Stimulated activated CD8-positive, alpha-beta memory T cell treated with anti-CD3 and anti-CD28 coated beads, Interleukin-2, amount 100 ng/mL, for 48 hours (primary cell): ENCODE measurements at regions not wholly inside any gene's neighbourhood (a gene's known extent, or its start where the extent isn't known, plus 50 kb on each side); places are given as distances from the start of the nearest gene placed in this dataset.
"Not testable (repeated sequence)": the region's sequence is repeated elsewhere in the genome, so short reads cannot be mapped to it uniquely, and the experiment has no call there.

ENCODE experiments used
- DNase-seq, 2 donors: peaks; one replicate each; pipeline ENCODE4 v3.0.0-alpha.2; 2020; ENCODE audit warnings: low read depth in 2 of 2

- no peak for DNase-seq
Measured at GRCh38 chr2:38147333-38148121, 71.6 kb upstream of the CYP1B1 start.

GRCh38 chr2:38146907-38147307 lies 71.0 kb upstream of the CYP1B1 start:
- peak in 1 of 2 donors; percentile 3 for DNase-seq

GRCh38 chr2:38146275-38146906 lies 70.4 kb upstream of the CYP1B1 start:
- DNase-seq = peak; percentile 5 to 32

GRCh38 chr2:38145236-38145635 lies 69.3 kb upstream of the CYP1B1 start:
- DNase-seq = no peak

- no peak for DNase-seq
Measured at GRCh38 chr2:38142627-38143026, 66.7 kb upstream of the CYP1B1 start.

- DNase-seq = no peak
Measured at GRCh38 chr2:38141501-38141900, 65.5 kb upstream of the CYP1B1 start.

GRCh38 chr2:38138996-38139395 lies 63.0 kb upstream of the CYP1B1 start:
- DNase-seq = no peak

GRCh38 chr2:38138419-38138818 lies 62.5 kb upstream of the CYP1B1 start:
- DNase-seq = no peak

GRCh38 chr2:38137958-38138357 lies 62.0 kb upstream of the CYP1B1 start:
- DNase-seq = not testable (repeated sequence)

GRCh38 chr2:38131676-38132075 lies 55.7 kb upstream of the CYP1B1 start:
- no peak for DNase-seq

GRCh38 chr2:38130876-38131275 lies 54.9 kb upstream of the CYP1B1 start:
- no peak for DNase-seq

- DNase-seq = no peak
Measured at GRCh38 chr2:38129987-38130386, 54.0 kb upstream of the CYP1B1 start.

GRCh38 chr2:38129481-38129880 lies 53.5 kb upstream of the CYP1B1 start:
- DNase-seq = no peak

GRCh38 chr2:38128653-38129052 lies 52.7 kb upstream of the CYP1B1 start:
- no peak for DNase-seq

GRCh38 chr2:38127277-38127676 lies 51.3 kb upstream of the CYP1B1 start:
- DNase-seq = no peak

GRCh38 chr2:38125842-38126241 lies 49.9 kb upstream of the CYP1B1 start:
- DNase-seq = no peak
